Neural progenitor cell (in vitro differentiated cells): ENCODE measurements at regions not wholly inside any gene's neighbourhood (a gene's known extent, or its start where the extent isn't known, plus 50 kb on each side); places are given as distances from the start of the nearest gene placed in this dataset.
A peak's percentile ranks its signal among the peaks of the same experiment; 100 is the strongest.

Experiments
- CTCF ChIP-seq: fragments of 200-600 bp; sonication (generic); IDR thresholded peaks from 2 replicates; pipeline ENCODE4 v1.5.1; 2017; ENCODE audit warnings: antibody characterized with exemption, mild to moderate bottlenecking
- EZH2 ChIP-seq: fragments of 200-600 bp; sonication (generic); IDR thresholded peaks from 2 replicates; pipeline ENCODE4 v1.6.1; 2017; ENCODE audit warnings: antibody characterized with exemption, mild to moderate bottlenecking, moderate library complexity
- EZH2phosphoT487 ChIP-seq: fragments of 200-600 bp; sonication (generic); IDR thresholded peaks from 2 replicates; pipeline ENCODE4 v1.6.1; 2017; ENCODE audit warnings: antibody characterized with exemption

- TF ChIP-seq CTCF (no peak), EZH2 (peak; percentile 89), EZH2phosphoT487 (peak; percentile 97)
Measured at GRCh38 chr2:45168711-45169338, 159.6 kb upstream of the SIX2 start.
